HG03469 (cell line): ENCODE measurements at regions not wholly inside any gene's neighbourhood (a gene's known extent, or its start where the extent isn't known, plus 50 kb on each side); places are given as distances from the start of the nearest gene placed in this dataset.
A peak's percentile ranks its signal among the peaks of the same experiment; 100 is the strongest.
"Not testable (repeated sequence)": the region's sequence is repeated elsewhere in the genome, so short reads cannot be mapped to it uniquely, and the experiment has no call there.

Experiments
- ATAC-seq: cut with Tn5 transposase; IDR thresholded peaks from one replicate; pipeline ENCODE4 v1.9.1; 2021; ENCODE audit warnings: mild to moderate bottlenecking, moderate library complexity, moderate number of reproducible peaks; ENCODE audit not compliant: unreplicated experiment

GRCh38 chr3:101946906-101947305, 97.6 kb downstream of the NFKBIZ start:
- ATAC-seq = no peak

- ATAC-seq = peak; percentile 53
These were observed 101.2 kb downstream of the NFKBIZ start for GRCh38 chr3:101950510-101950909.

GRCh38 chr3:101950985-101951733, 101.8 kb downstream of the NFKBIZ start:
- ATAC-seq = no peak

GRCh38 chr3:101954361-101954760, 105.0 kb downstream of the NFKBIZ start:
- ATAC-seq = no peak

- no peak for ATAC-seq
These were observed 105.6 kb downstream of the NFKBIZ start for GRCh38 chr3:101954936-101955335.

GRCh38 chr3:101962055-101962454, 112.7 kb downstream of the NFKBIZ start:
- no peak for ATAC-seq

GRCh38 chr3:101963902-101964362, 114.6 kb downstream of the NFKBIZ start:
- no peak for ATAC-seq

- ATAC-seq = no peak
These were observed 115.5 kb downstream of the NFKBIZ start for GRCh38 chr3:101964861-101965260.

GRCh38 chr3:101966226-101966625, 116.9 kb downstream of the NFKBIZ start:
- ATAC-seq = no peak

- no peak for ATAC-seq
These were observed 120.9 kb downstream of the NFKBIZ start for GRCh38 chr3:101970212-101970611.

- no peak for ATAC-seq
These were observed 121.6 kb downstream of the NFKBIZ start for GRCh38 chr3:101970905-101971304.

GRCh38 chr3:101972430-101973162, 123.3 kb downstream of the NFKBIZ start:
- no peak for ATAC-seq

GRCh38 chr3:101973163-101973505, 123.8 kb downstream of the NFKBIZ start:
- no peak for ATAC-seq

GRCh38 chr3:101975415-101975814, 126.1 kb downstream of the NFKBIZ start:
- ATAC-seq = not testable (repeated sequence)

- ATAC-seq = peak; percentile 87
These were observed 127.2 kb downstream of the NFKBIZ start for GRCh38 chr3:101976473-101976872.

- no peak for ATAC-seq
These were observed 129.0 kb downstream of the NFKBIZ start for GRCh38 chr3:101978348-101978747.

- ATAC-seq = no peak
These were observed 129.7 kb downstream of the NFKBIZ start for GRCh38 chr3:101979033-101979432.

GRCh38 chr3:101984356-101984755, 135.0 kb downstream of the NFKBIZ start:
- no peak for ATAC-seq

GRCh38 chr3:101988596-101988995, 139.3 kb downstream of the NFKBIZ start:
- ATAC-seq = no peak

GRCh38 chr3:101989578-101990200, 140.4 kb downstream of the NFKBIZ start:
- ATAC-seq = no peak

- no peak for ATAC-seq
These were observed 143.5 kb downstream of the NFKBIZ start for GRCh38 chr3:101992863-101993262.

- no peak for ATAC-seq
These were observed 145.1 kb downstream of the NFKBIZ start for GRCh38 chr3:101994386-101994785.
